ENCODE measurements at regions not wholly inside any gene's neighbourhood (a gene's known extent, or its start where the extent isn't known, plus 50 kb on each side); places are given as distances from the start of the nearest gene placed in this dataset.

DNA sequence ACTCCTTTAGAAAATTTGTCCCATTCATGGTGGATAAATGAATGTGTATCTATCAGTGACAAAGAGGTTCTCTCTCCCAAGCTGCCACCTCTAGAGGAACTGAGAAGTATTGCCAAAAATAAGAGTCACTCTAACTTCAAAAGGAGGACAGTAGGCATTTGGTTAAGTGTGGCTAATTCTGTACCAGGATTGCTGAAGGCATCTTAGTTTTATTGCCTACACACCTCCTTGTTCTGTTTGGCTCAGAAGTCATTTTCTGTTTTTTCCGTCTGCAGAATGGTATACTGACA, 189.0 kb upstream of the MPPED2 start:
- H3K9ac ChIP-seq (ENCODE audit: low read length): no peak overlapping the region
- peak; percentile 55 for FAIRE-seq
- H3K4me3 ChIP-seq (ENCODE audit: insufficient read depth, low read depth, low read length): no peak overlapping the region
- DNase-seq (ENCODE audit: low read depth): no peak
- Mint-ChIP-seq H3K4me3 (ENCODE audit: unreplicated experiment) (no peak overlapping the region), H3K27me3 (ENCODE audit: low read depth, unreplicated experiment) (peaks cover 2% of the 10 kb centered on the region), H3K27ac (ENCODE audit: unreplicated experiment) (no peak overlapping the region), H3K9me3 (ENCODE audit: unreplicated experiment) (no peaks in the 10 kb centered on the region), H3K4me1 (ENCODE audit: low read depth, unreplicated experiment) (no peaks in the 10 kb centered on the region), H3K36me3 (ENCODE audit: low read depth, unreplicated experiment) (no peaks in the 10 kb centered on the region)
- no peaks in the 10 kb centered on the region for H3K79me2 ChIP-seq (ENCODE audit: insufficient read depth, low read length)
- no peaks in the 10 kb centered on the region for H3K9me3 ChIP-seq (ENCODE audit: insufficient read depth, low read depth, low read length)
- H3K36me3 ChIP-seq (ENCODE audit: insufficient read depth, low read length): no peaks in the 10 kb centered on the region
- no peaks in the 10 kb centered on the region for H3K27me3 ChIP-seq (ENCODE audit: insufficient read depth, low read length)
- H4K20me1 ChIP-seq (ENCODE audit: insufficient read depth, low read length): no peaks in the 10 kb centered on the region
- H3K4me1 ChIP-seq (ENCODE audit: insufficient read depth, low read length): no peaks in the 10 kb centered on the region
- no peak for TF ChIP-seq EZH2 (IDR thresholded peaks at IDR 0.05; ENCODE audit: insufficient read depth, low read length)
- TF ChIP-seq, protein P1, sequence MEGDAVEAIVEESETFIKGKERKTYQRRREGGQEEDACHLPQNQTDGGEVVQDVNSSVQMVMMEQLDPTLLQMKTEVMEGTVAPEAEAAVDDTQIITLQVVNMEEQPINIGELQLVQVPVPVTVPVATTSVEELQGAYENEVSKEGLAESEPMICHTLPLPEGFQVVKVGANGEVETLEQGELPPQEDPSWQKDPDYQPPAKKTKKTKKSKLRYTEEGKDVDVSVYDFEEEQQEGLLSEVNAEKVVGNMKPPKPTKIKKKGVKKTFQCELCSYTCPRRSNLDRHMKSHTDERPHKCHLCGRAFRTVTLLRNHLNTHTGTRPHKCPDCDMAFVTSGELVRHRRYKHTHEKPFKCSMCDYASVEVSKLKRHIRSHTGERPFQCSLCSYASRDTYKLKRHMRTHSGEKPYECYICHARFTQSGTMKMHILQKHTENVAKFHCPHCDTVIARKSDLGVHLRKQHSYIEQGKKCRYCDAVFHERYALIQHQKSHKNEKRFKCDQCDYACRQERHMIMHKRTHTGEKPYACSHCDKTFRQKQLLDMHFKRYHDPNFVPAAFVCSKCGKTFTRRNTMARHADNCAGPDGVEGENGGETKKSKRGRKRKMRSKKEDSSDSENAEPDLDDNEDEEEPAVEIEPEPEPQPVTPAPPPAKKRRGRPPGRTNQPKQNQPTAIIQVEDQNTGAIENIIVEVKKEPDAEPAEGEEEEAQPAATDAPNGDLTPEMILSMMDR (IDR thresholded peaks at IDR 0.05; ENCODE audit: insufficient read depth, low read depth, low read length): no peak
- H3K4me2 ChIP-seq (ENCODE audit: low read length): no peak overlapping the region
- H3K27ac ChIP-seq (ENCODE audit: low read depth, low read length): no peak overlapping the region
- no peak overlapping the region for H2AFZ ChIP-seq (ENCODE audit: low read depth, low read length)

DNA sequence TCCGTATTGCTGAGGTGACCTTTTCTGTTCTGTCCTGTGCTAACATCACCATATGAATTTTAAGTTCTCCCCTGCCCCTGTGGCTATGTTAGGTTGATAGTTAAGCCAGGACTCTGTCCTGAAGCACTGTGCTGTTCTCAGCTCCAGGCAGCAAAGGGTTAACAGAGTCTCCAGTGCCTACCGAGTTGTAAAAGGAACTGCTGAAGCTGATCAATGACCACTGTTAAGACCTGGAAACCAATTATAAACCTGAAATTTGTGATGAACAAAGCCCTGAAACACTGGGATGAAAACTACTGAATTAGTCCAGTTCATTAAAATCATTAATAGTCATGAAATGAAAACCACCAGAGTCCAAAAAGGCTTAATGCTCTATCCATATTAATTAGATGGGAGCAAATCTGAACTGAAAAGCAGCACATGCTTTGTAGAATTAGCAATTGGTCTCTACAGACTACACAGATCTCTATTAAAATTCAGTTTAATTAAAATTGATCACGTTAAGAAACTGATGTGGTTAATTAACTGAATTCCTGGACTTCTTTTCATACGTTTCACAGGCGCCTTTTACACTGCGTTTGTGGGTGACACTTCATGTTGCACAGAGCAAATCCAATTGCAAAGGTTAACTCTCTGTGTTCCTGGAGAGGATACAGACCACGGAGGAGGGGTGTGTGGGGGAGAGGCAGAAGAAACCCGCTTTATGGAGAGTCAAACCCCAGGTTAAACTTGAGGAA, 188.5 kb upstream of the MPPED2 start:
- Histone ChIP-seq H3K4me1 (ENCODE audit: insufficient read depth, low read length) (no peaks in the 10 kb centered on the region), H3K27ac (ENCODE audit: low read depth, low read length) (no peak overlapping the region), H3K36me3 (ENCODE audit: insufficient read depth, low read length) (no peaks in the 10 kb centered on the region), H3K9ac (ENCODE audit: low read length) (no peak overlapping the region), H3K4me3 (ENCODE audit: insufficient read depth, low read depth, low read length) (no peak overlapping the region), H2AFZ (ENCODE audit: low read depth, low read length) (no peak overlapping the region), H3K79me2 (ENCODE audit: insufficient read depth, low read length) (no peaks in the 10 kb centered on the region), H4K20me1 (ENCODE audit: insufficient read depth, low read length) (no peaks in the 10 kb centered on the region), H3K27me3 (ENCODE audit: insufficient read depth, low read length) (no peaks in the 10 kb centered on the region), H3K9me3 (ENCODE audit: insufficient read depth, low read depth, low read length) (no peaks in the 10 kb centered on the region), H3K4me2 (ENCODE audit: low read length) (no peak overlapping the region)
- H3K4me1 Mint-ChIP-seq (ENCODE audit: low read depth, unreplicated experiment): no peaks in the 10 kb centered on the region
- H3K27me3 Mint-ChIP-seq (ENCODE audit: low read depth, unreplicated experiment): peaks cover 2% of the 10 kb centered on the region
- TF ChIP-seq EZH2 (IDR thresholded peaks at IDR 0.05; ENCODE audit: insufficient read depth, low read length): no peak
- TF ChIP-seq, protein P1 (IDR thresholded peaks at IDR 0.05; ENCODE audit: insufficient read depth, low read depth, low read length): no peak
- FAIRE-seq: no peak
- no peaks in the 10 kb centered on the region for H3K36me3 Mint-ChIP-seq (ENCODE audit: low read depth, unreplicated experiment)
- H3K9me3 Mint-ChIP-seq (ENCODE audit: unreplicated experiment): no peaks in the 10 kb centered on the region
- no peak overlapping the region for H3K4me3 Mint-ChIP-seq (ENCODE audit: unreplicated experiment)
- H3K27ac Mint-ChIP-seq (ENCODE audit: unreplicated experiment): no peak overlapping the region
- DNase-seq (ENCODE audit: low read depth): no peak

DNA sequence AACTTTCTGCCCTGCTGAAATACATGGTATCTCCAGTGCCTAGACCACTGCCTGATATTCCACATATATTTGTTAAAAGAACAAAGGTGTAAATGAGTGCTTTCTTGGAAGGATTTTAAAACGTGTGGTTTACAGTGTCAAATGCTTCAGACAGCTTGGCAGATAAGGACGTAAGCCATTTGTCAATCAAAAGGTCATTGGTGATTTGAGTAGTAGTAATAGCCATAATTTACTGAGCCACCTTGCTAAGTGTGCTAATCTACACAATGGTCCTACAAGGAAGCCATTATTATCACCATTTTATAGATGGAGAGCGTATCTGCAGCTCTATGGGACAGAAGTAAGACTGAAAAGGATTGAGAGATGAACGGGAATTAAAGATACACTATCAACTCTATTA, 186.8 kb upstream of the MPPED2 start:
- Histone ChIP-seq H3K4me3 (ENCODE audit: insufficient read depth, low read depth, low read length) (no peak overlapping the region), H3K27me3 (ENCODE audit: insufficient read depth, low read length) (no peaks in the 10 kb centered on the region), H3K79me2 (ENCODE audit: insufficient read depth, low read length) (no peaks in the 10 kb centered on the region), H3K4me1 (ENCODE audit: insufficient read depth, low read length) (no peaks in the 10 kb centered on the region), H4K20me1 (ENCODE audit: insufficient read depth, low read length) (no peaks in the 10 kb centered on the region), H3K9me3 (ENCODE audit: insufficient read depth, low read depth, low read length) (no peaks in the 10 kb centered on the region), H3K9ac (ENCODE audit: low read length) (no peak overlapping the region), H3K4me2 (ENCODE audit: low read length) (no peak overlapping the region), H3K36me3 (ENCODE audit: insufficient read depth, low read length) (no peaks in the 10 kb centered on the region), H2AFZ (ENCODE audit: low read depth, low read length) (no peak overlapping the region), H3K27ac (ENCODE audit: low read depth, low read length) (no peak overlapping the region)
- no peak overlapping the region for H3K27ac Mint-ChIP-seq (ENCODE audit: unreplicated experiment)
- peaks cover 2% of the 10 kb centered on the region for H3K27me3 Mint-ChIP-seq (ENCODE audit: low read depth, unreplicated experiment)
- H3K9me3 Mint-ChIP-seq (ENCODE audit: unreplicated experiment): no peaks in the 10 kb centered on the region
- no peaks in the 10 kb centered on the region for H3K4me1 Mint-ChIP-seq (ENCODE audit: low read depth, unreplicated experiment)
- no peak for TF ChIP-seq EZH2 (IDR thresholded peaks at IDR 0.05; ENCODE audit: insufficient read depth, low read length)
- TF ChIP-seq, protein P1 (IDR thresholded peaks at IDR 0.05; ENCODE audit: insufficient read depth, low read depth, low read length): no peak
- no peaks in the 10 kb centered on the region for H3K36me3 Mint-ChIP-seq (ENCODE audit: low read depth, unreplicated experiment)
- H3K4me3 Mint-ChIP-seq (ENCODE audit: unreplicated experiment): no peak overlapping the region
- FAIRE-seq: no peak
- no peak for DNase-seq (ENCODE audit: low read depth)
